COLO829 (cell line): ENCODE measurements at regions not wholly inside any gene's neighbourhood (a gene's known extent, or its start where the extent isn't known, plus 50 kb on each side); places are given as distances from the start of the nearest gene placed in this dataset.
A peak's percentile ranks its signal among the peaks of the same experiment; 100 is the strongest.

Source experiments
- DNase-seq: peaks from one replicate; pipeline ENCODE4 v3.0.0; 2012; ENCODE audit warnings: low spot score

- no peak for DNase-seq
These were observed 102.6 kb upstream of the HDGFL1 start for GRCh38 chr6:22466665-22467245.

- no peak for DNase-seq
These were observed 101.7 kb upstream of the HDGFL1 start for GRCh38 chr6:22467645-22468044.

- peak; percentile 56 for DNase-seq
These were observed 101.0 kb upstream of the HDGFL1 start for GRCh38 chr6:22468256-22468965.

GRCh38 chr6:22470454-22471131 lies 98.8 kb upstream of the HDGFL1 start:
- no peak for DNase-seq

GRCh38 chr6:22471132-22471690 lies 98.2 kb upstream of the HDGFL1 start:
- no peak for DNase-seq

- no peak for DNase-seq
These were observed 97.6 kb upstream of the HDGFL1 start for GRCh38 chr6:22471746-22472145.

- DNase-seq, result no peak
These were observed 95.2 kb upstream of the HDGFL1 start for GRCh38 chr6:22473991-22474682.

GRCh38 chr6:22476811-22477390 lies 92.5 kb upstream of the HDGFL1 start:
- DNase-seq, result no peak

GRCh38 chr6:22497276-22497675 lies 72.1 kb upstream of the HDGFL1 start:
- no peak for DNase-seq

GRCh38 chr6:22499815-22500214 lies 69.6 kb upstream of the HDGFL1 start:
- DNase-seq, result no peak

GRCh38 chr6:22506496-22506895 lies 62.9 kb upstream of the HDGFL1 start:
- no peak for DNase-seq

GRCh38 chr6:22512686-22513427 lies 56.5 kb upstream of the HDGFL1 start:
- DNase-seq, result peak; percentile 15

- DNase-seq, result no peak
These were observed 55.7 kb upstream of the HDGFL1 start for GRCh38 chr6:22513667-22514066.

- no peak for DNase-seq
These were observed 50.1 kb upstream of the HDGFL1 start for GRCh38 chr6:22519237-22519636.
